Stimulated activated CD4-positive, alpha-beta T cell treated with anti-CD3 and anti-CD28 coated beads, Interleukin-12 subunit alpha, Interleukin-12 subunit beta, amount 100 ng/mL, for 48 hours (primary cell): ENCODE measurements at regions not wholly inside any gene's neighbourhood (a gene's known extent, or its start where the extent isn't known, plus 50 kb on each side); places are given as distances from the start of the nearest gene placed in this dataset.

Experiments
- DNase-seq, 3 donors: peaks; one replicate each; pipeline ENCODE4 v3.0.0-alpha.2; 2020; ENCODE audit warnings: low read depth in 2 of 3, low spot score in 1 of 3

- DNase-seq = no peak
These were observed 1278.7 kb upstream of the USP15 start for GRCh38 chr12:60981473-60981872.

GRCh38 chr12:60992087-60992486 lies 1268.1 kb upstream of the USP15 start:
- no peak for DNase-seq

GRCh38 chr12:60995256-60995825 lies 1264.9 kb upstream of the USP15 start:
- DNase-seq = no peak

- no peak for DNase-seq
These were observed 1262.3 kb upstream of the USP15 start for GRCh38 chr12:60997869-60998378.

- DNase-seq = no peak
These were observed 1251.0 kb upstream of the USP15 start for GRCh38 chr12:61009192-61009591.

- DNase-seq = no peak
These were observed 1248.3 kb upstream of the USP15 start for GRCh38 chr12:61011767-61012423.

- DNase-seq = no peak
These were observed 1241.6 kb upstream of the USP15 start for GRCh38 chr12:61018571-61018970.

- DNase-seq = no peak
These were observed 1237.0 kb upstream of the USP15 start for GRCh38 chr12:61023231-61023630.

- DNase-seq = no peak
These were observed 1230.7 kb upstream of the USP15 start for GRCh38 chr12:61029516-61029915.

- DNase-seq = no peak
These were observed 1222.4 kb upstream of the USP15 start for GRCh38 chr12:61037792-61038191.

GRCh38 chr12:61043838-61044237 lies 1216.4 kb upstream of the USP15 start:
- DNase-seq = no peak

- DNase-seq = no peak
These were observed 1215.4 kb upstream of the USP15 start for GRCh38 chr12:61044766-61045165.

GRCh38 chr12:61070640-61071414 lies 1189.4 kb upstream of the USP15 start:
- no peak for DNase-seq

GRCh38 chr12:61072717-61073116 lies 1187.5 kb upstream of the USP15 start:
- no peak for DNase-seq

- no peak for DNase-seq
These were observed 1165.1 kb upstream of the USP15 start for GRCh38 chr12:61095111-61095510.

- DNase-seq = no peak
These were observed 1162.1 kb upstream of the USP15 start for GRCh38 chr12:61098031-61098580.

- no peak for DNase-seq
These were observed 1153.1 kb upstream of the USP15 start for GRCh38 chr12:61107118-61107517.

- no peak for DNase-seq
These were observed 1149.0 kb upstream of the USP15 start for GRCh38 chr12:61111218-61111617.

GRCh38 chr12:61137677-61138414 lies 1122.4 kb upstream of the USP15 start:
- DNase-seq = no peak

GRCh38 chr12:61138415-61138759 lies 1121.8 kb upstream of the USP15 start:
- no peak for DNase-seq

GRCh38 chr12:61161961-61162360 lies 1098.2 kb upstream of the USP15 start:
- no peak for DNase-seq
